ENCODE measurements at regions not wholly inside any gene's neighbourhood (a gene's known extent, or its start where the extent isn't known, plus 50 kb on each side); places are given as distances from the start of the nearest gene placed in this dataset.

- TF ChIP-seq, protein P1, sequence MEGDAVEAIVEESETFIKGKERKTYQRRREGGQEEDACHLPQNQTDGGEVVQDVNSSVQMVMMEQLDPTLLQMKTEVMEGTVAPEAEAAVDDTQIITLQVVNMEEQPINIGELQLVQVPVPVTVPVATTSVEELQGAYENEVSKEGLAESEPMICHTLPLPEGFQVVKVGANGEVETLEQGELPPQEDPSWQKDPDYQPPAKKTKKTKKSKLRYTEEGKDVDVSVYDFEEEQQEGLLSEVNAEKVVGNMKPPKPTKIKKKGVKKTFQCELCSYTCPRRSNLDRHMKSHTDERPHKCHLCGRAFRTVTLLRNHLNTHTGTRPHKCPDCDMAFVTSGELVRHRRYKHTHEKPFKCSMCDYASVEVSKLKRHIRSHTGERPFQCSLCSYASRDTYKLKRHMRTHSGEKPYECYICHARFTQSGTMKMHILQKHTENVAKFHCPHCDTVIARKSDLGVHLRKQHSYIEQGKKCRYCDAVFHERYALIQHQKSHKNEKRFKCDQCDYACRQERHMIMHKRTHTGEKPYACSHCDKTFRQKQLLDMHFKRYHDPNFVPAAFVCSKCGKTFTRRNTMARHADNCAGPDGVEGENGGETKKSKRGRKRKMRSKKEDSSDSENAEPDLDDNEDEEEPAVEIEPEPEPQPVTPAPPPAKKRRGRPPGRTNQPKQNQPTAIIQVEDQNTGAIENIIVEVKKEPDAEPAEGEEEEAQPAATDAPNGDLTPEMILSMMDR (IDR thresholded peaks at IDR 0.05 in 8 of 11, conservative IDR thresholded peaks at IDR 0.05 in 3 of 11): no peak
- TF ChIP-seq POLR2A (IDR thresholded peaks at IDR 0.05) (no peak), POLR2AphosphoS5 (IDR thresholded peaks at IDR 0.05) (no peak)
These were observed 58.6 kb upstream of the MSX1 start for GRCh38 chr4:4800646-4801408.

Data from spleen (tissue), 7 donors.